GM18867 (cell line): ENCODE measurements at regions not wholly inside any gene's neighbourhood (a gene's known extent, or its start where the extent isn't known, plus 50 kb on each side); places are given as distances from the start of the nearest gene placed in this dataset.
A peak's percentile ranks its signal among the peaks of the same experiment; 100 is the strongest.
"Not testable (repeated sequence)": the region's sequence is repeated elsewhere in the genome, so short reads cannot be mapped to it uniquely, and the experiment has no call there.

ENCODE experiments used
- ATAC-seq: cut with Tn5 transposase; IDR thresholded peaks from one replicate; pipeline ENCODE4 v1.9.1; 2021; ENCODE audit warnings: mild to moderate bottlenecking, moderate library complexity; ENCODE audit not compliant: unreplicated experiment

DNA sequence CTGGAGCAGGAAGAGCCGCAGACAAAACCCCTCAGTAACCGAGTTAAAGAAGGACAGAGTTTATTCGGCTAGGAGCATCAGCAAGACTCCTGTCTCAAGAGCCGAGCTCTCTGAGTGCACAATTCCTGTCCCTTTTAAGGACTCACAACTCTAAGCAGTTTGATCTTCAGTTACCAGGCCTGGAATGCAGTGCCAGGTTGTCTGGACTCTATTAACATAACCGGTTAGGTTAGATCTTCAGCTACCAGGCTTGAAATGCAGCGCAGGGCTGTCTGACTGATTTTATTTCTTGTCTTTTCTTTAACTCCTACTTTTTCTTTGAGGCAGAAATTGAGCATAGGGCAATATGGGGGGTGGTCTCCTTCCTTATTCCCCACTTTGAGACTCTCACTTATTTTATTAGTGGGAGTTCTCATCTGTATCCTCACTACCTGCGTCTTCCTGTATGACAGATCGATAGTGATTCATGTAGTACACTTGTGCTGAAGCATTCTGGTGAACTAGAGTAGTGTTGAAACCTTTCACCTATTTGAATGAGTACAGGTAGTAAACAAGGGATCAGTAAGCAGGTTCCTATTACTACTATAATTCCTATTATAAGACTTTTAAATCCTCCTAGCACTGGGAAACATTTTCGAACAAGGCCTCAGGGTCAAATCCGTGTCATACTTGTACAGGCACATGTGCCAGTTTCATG is 325.0 kb downstream of the CGGBP1 start:
- no peak for ATAC-seq

GRCh38 chr3:87732294-87732693 is 326.5 kb downstream of the CGGBP1 start:
- no peak for ATAC-seq

- ATAC-seq: no peak
These were observed 331.0 kb downstream of the CGGBP1 start for GRCh38 chr3:87727783-87728182.

DNA sequence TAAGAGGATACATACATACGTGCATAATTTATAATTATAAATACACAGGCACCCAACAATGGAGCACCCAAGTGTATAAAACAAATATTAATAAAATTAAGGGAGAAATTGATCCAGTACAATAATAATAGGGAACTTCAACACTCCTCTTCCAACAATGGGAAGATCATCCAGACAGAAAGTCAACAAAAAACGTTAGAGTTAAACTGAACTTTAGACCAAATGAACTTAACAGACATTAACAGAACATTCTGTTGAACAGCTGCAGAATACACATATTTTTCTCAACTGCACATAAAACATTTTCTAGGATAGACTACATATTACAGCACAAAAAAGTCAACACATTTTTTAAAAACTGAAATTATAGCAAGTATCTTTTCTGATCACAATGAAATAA is 339.7 kb downstream of the CGGBP1 start:
- no peak for ATAC-seq

- ATAC-seq: peak; percentile 83
These were observed 348.3 kb downstream of the CGGBP1 start for GRCh38 chr3:87710511-87710910.

- peak; percentile 32 for ATAC-seq
These were observed 348.8 kb downstream of the CGGBP1 start for GRCh38 chr3:87710028-87710427.

GRCh38 chr3:87706176-87706575 is 352.6 kb downstream of the CGGBP1 start:
- ATAC-seq: no peak

DNA sequence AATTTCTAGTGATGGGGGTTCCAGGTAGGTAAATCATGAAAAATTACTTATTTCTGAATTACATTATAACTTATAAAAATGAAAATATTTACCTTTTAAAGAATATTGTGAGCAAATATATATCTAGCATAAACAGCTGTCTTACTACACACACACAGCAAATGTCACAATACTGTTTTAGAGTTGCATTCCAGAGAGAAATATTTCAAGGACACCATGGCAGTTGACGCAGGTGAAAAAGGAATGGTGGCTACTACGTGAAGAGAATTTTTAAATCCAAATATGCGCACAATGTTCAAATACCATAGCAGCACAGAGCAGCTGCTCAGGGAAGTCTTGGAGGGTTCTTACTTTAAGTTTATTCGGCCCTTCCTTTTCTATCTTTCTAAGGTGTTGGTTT is 356.2 kb downstream of the CGGBP1 start:
- ATAC-seq: no peak

GRCh38 chr3:87696124-87697013 is 362.4 kb downstream of the CGGBP1 start:
- no peak for ATAC-seq

- no peak for ATAC-seq
These were observed 364.1 kb downstream of the CGGBP1 start for GRCh38 chr3:87694678-87695077.

DNA sequence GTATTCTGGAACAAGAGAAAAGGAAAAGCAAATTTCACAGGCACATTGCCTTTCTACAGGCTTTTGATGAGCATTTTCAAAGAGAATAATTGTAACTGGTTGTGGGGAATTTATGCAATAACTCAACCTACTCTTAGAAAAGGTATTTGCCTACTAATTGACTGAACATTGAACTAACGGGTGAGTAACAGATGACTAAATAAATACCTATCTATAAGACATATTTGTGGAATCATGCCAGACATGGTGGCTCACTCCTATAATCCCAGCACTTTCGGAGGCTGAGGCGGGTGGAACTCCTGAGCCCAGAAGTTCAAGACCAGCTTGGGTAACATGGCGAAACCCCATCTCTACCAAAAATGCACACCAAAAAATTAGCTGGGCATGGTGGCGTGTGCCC is 367.7 kb downstream of the CGGBP1 start:
- no peak for ATAC-seq

DNA sequence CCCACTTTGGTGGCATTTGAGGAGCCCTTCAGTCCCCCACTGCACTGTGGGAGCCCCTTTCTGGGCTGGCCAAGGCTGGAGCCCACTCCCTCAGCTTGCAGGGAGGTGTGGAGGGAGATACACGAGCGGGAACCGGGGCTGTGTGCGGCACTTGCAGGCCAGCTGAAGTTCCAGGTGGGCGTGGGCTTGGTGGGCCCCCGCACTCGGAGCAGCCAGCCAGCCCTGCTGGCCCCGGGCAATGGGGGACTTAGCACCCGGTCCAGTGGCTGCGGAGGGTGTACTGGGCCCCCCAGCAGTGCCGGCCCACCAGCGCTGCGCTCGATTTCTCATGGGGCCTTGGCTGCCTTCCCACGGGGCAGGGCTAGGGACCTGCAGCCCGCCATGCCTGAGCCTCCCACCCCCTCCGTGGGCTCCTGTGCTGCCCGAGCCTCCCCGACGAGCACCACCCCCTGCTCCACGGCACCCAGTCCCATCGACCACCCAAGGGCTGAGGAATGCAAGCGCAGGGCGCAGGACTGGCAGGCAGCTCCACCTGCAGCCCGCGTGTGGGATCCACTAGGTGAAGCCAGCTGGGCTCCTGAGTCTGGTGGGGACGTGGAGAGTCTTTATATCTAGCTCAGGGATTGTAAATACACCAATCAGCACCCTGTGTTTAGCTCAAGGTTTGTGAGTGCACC is 379.7 kb downstream of the CGGBP1 start:
- ATAC-seq: not testable (repeated sequence)

DNA sequence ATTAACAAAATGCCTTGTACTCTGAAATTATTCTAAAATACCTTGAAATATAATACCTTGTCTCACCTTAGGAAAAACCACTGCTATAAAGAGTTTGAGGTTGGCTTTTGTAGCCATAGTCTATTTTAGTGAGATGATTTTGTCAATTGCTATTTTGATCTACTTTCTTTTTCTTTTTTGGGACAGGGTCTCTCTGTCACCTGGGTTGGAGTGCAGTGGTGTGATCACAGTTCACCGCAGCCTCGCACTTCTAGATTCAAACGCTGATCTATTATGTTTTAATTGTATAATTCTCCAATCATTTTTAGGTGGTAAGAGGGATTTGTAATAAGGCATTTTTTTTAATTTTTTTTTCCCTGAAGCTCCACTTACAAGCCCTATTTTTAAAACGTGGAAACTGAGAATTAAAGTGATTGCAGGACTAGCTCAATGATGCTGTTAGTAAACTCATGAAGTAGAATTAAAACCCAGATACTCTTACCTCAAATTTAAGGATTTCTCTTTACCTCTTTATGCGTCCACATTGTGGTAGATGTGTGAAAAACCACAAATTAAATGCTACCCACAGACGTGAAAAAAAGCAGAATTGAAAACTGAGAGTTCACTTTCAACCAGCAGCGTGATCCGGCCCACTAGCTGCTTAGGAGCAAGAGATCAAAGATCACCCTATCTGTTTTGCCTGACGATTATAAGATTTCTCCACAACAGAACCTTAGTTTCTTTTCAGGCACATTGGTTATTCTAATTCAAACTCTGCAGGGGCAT is 384.2 kb downstream of the CGGBP1 start:
- ATAC-seq: peak; percentile 97

- no peak for ATAC-seq
These were observed 385.7 kb downstream of the CGGBP1 start for GRCh38 chr3:87673132-87673531.

- ATAC-seq: no peak
These were observed 377.8 kb upstream of the POU1F1 start for GRCh38 chr3:87654184-87654583.

DNA sequence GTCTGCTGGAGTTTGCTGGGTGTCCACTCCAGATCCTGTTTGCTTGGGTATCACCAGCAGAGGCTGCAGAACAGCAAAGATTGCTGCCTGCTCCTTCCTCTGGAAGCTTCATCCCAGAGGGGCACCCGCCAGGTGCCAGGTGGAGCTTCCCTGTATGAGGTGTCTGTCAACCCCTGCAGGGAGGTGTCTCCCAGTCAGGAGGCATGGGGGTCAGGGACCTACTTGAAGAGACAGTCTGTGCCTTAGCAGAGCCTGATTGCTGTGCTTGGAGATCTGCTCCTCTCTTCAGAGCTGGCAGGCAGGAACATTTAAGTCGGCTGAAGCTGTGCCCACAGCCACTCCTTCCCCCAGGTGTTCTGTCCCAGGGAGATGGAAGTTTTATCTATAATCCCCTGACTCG is 376.8 kb upstream of the POU1F1 start:
- not testable (repeated sequence) for ATAC-seq

- no peak for ATAC-seq
These were observed 358.0 kb upstream of the POU1F1 start for GRCh38 chr3:87634426-87634825.

- ATAC-seq: no peak
These were observed 350.9 kb upstream of the POU1F1 start for GRCh38 chr3:87627316-87627715.

- ATAC-seq: no peak
These were observed 350.2 kb upstream of the POU1F1 start for GRCh38 chr3:87626546-87626945.

- no peak for ATAC-seq
These were observed 349.5 kb upstream of the POU1F1 start for GRCh38 chr3:87625876-87626275.

DNA sequence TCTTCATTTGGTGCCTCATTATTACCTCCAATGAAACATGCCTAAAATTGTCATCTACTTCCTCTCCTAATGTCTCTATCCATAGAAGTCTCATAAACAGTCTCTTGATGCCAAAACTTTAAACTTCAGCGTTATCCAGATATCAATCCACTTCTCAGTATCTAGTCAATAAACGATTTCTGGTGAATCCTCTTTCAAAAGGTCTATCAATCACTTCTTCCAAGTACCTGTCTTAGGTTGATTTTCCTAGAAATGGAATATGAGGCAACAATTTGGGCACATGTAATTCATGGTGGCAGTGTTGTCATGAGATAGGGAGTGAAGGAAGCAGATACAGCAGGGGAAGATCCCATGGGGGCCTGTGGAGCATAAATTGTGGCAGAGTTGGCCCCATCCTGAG is 348.5 kb upstream of the POU1F1 start:
- ATAC-seq: no peak
